ENCODE measurements at regions not wholly inside any gene's neighbourhood (a gene's known extent, or its start where the extent isn't known, plus 50 kb on each side); places are given as distances from the start of the nearest gene placed in this dataset.
A peak's percentile ranks its signal among the peaks of the same experiment; 100 is the strongest.

DNA sequence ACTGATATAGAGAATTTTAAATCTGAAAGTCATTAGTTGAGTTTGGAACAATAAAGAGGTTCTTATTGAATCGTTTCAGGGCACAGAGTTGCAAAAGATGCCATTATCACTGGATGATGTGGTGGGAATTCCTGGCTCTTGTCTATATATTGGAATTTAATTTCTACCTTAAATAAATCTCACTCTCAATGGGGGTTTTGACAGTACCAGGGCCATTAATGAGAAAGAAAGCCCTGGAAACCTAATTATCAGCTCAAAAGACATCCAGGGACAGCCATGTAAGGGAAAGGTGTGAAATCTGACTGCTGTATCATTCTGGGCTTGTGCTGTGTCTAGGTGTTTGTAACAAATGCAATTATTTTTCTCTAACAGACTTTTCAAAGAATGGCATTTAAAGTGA is 285.7 kb downstream of the TBL1XR1 start:
- no peak overlapping the region for H3K27ac ChIP-seq
- H3K27me3 ChIP-seq, result no peaks in the 10 kb centered on the region
- 63 to 66% methylated on average over 1 of the region's 1 CpG for WGBS, 2 donors
- TF ChIP-seq, protein P1, sequence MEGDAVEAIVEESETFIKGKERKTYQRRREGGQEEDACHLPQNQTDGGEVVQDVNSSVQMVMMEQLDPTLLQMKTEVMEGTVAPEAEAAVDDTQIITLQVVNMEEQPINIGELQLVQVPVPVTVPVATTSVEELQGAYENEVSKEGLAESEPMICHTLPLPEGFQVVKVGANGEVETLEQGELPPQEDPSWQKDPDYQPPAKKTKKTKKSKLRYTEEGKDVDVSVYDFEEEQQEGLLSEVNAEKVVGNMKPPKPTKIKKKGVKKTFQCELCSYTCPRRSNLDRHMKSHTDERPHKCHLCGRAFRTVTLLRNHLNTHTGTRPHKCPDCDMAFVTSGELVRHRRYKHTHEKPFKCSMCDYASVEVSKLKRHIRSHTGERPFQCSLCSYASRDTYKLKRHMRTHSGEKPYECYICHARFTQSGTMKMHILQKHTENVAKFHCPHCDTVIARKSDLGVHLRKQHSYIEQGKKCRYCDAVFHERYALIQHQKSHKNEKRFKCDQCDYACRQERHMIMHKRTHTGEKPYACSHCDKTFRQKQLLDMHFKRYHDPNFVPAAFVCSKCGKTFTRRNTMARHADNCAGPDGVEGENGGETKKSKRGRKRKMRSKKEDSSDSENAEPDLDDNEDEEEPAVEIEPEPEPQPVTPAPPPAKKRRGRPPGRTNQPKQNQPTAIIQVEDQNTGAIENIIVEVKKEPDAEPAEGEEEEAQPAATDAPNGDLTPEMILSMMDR (IDR thresholded peaks at IDR 0.05), result no peak
- intact Hi-C loops (cut with DNase I), result no loop called here
- FAIRE-seq (no peak), ATAC-seq (no peak), DNase-seq (no peak)
- H3K4me3 ChIP-seq, result no peak overlapping the region
- H3K36me3 ChIP-seq, result no peaks in the 10 kb centered on the region
- H3K9me3 ChIP-seq, result no peaks in the 10 kb centered on the region
- H3K4me1 ChIP-seq, result peaks cover 0 to 11% (median 6%) of the 10 kb centered on the region in 3 donors

DNA sequence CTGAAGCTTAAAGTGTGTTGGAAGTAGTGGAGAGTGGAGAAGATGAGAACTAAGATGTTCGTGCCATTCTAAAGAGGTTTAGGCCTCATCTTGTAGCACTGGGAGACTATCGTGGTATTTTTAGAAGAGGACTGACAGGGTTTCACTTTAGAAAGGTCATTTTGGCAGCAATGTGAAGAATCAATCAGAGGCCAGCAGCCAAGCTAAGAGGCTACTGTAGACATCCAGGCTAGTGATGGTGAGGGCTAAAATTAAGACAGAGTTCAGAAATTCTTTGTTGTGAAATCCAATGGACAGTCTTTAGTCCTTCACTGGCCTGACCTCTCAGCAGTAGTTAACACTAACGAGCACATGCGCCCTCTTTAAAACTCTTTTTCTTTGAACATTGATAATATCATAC is 288.2 kb downstream of the TBL1XR1 start:
- no peak overlapping the region for H3K4me3 ChIP-seq
- H3K27me3 ChIP-seq, result no peaks in the 10 kb centered on the region
- no peaks in the 10 kb centered on the region for H3K9me3 ChIP-seq
- H3K27ac ChIP-seq, result no peak overlapping the region
- 80 to 82% methylated on average over 4 of the region's 4 CpGs for WGBS, 2 donors
- DNase-seq (no peak), FAIRE-seq (no peak), ATAC-seq (no peak)
- H3K36me3 ChIP-seq, result no peaks in the 10 kb centered on the region
- TF ChIP-seq, protein P1 (IDR thresholded peaks at IDR 0.05), result no peak
- peaks cover 6 to 22% (median 6%) of the 10 kb centered on the region in 3 donors for H3K4me1 ChIP-seq
- intact Hi-C loops (cut with DNase I), result no loop called here

DNA sequence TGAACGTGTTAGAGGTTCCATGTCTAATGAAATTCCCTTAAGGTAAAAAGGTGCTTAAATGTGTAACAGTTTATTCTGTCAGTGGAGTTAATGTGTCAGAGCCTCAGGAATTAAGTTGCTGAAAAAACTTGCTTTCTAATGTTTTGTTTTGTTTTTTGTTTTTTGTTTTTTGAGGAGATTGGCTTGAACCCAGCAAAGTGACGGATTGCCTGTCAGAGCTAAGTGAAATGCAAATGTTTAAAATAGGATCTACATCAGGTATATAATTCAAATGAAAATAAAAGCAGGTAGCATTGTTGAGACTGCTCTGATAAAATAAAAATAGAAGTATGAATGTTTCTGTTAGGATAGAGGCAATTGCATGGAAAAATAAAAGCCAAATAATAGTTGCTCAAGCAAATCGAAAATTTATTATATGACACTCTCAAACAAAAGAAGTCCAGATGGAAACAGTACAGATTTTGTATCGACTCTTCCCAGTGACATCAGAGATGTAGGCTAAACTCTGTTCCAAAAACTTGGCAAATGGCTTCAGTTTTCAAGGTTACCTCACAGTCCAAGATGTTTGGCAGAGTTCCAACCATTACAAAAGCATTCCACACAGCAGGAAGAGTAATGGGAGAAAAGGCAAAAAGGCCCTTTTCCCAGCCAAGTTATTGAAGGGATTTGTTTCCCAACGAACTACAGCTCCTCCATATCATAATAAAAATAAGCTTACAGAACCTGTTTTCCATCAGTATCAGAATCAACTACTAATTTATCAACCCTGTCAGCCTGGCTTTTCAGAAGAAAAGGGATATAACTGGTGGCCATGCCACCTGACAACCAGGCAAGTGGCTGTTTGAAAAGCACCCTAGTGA is 291.0 kb downstream of the TBL1XR1 start:
- DNase-seq (peak in 3 of 6 donors; percentile 50 to 60 (median 60)), FAIRE-seq (no peak), ATAC-seq (peak; percentile 86 to 93 (median 90))
- no peaks in the 10 kb centered on the region for H3K9me3 ChIP-seq
- no peaks in the 10 kb centered on the region for H3K27me3 ChIP-seq
- H3K27ac ChIP-seq, result peak overlapping the region; percentile 10 to 64 (median 42)
- no peak overlapping the region for H3K4me3 ChIP-seq
- 26 to 31% methylated on average over 5 of the region's 5 CpGs for WGBS, 2 donors
- TF ChIP-seq, protein P1 (IDR thresholded peaks at IDR 0.05), result no peak
- H3K4me1 ChIP-seq, result peaks cover 6 to 22% (median 6%) of the 10 kb centered on the region in 3 donors
- intact Hi-C loops (cut with DNase I), result no loop called here
- no peaks in the 10 kb centered on the region for H3K36me3 ChIP-seq

DNA sequence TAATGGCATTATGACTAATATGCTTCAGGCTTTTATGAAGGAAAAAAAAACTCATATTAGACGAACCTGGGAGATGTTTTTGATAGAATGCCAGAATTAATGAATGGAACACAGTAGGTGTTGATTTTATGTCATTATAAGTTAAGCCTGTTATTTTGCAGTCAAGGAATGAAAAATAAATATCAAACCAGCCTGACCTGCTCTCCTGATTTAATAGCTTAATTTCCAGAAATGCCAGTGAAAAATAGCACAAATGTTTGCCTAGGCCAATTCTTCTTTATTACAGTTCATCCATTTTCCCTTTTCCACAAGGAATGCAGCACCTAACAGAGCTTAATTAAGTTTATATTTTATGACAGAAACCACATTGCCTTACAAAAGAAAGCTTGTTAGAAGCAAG is 292.0 kb downstream of the TBL1XR1 start:
- TF ChIP-seq, protein P1 (IDR thresholded peaks at IDR 0.05), result no peak
- 14 to 16% methylated on average over 1 of the region's 1 CpG for WGBS, 2 donors
- FAIRE-seq (no peak), ATAC-seq (peak in 1 of 4 donors; percentile 17), DNase-seq (no peak)
- no peak overlapping the region for H3K4me3 ChIP-seq
- intact Hi-C loops (cut with DNase I), result no loop called here
- no peaks in the 10 kb centered on the region for H3K9me3 ChIP-seq
- peaks cover 6 to 22% (median 6%) of the 10 kb centered on the region in 3 donors for H3K4me1 ChIP-seq
- H3K27ac ChIP-seq, result peak overlapping the region in 2 of 4 donors; percentile 61 to 64
- no peaks in the 10 kb centered on the region for H3K27me3 ChIP-seq
- no peaks in the 10 kb centered on the region for H3K36me3 ChIP-seq

DNA sequence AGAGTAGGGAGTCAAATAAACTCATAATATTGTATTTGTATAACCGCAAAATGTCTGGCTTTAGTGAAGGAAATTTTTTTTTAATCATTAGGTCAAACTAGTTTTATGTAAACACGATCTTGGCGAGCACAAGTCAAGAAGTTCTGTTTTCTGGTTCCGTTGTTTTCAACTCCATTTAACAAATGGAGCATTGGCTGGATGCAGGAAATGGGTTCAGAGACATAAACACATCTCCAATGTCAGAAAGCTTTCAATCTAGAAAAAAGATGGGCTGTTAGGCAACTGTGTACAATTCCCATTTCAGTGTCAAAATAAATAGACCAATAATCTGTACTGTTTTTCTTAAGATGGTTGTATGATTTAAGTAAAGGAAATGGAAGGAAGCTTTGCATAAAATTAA is 292.8 kb downstream of the TBL1XR1 start:
- intact Hi-C loops (cut with DNase I), result no loop called here
- H3K27ac ChIP-seq, result no peak overlapping the region
- no peaks in the 10 kb centered on the region for H3K27me3 ChIP-seq
- ATAC-seq (no peak), DNase-seq (no peak), FAIRE-seq (no peak)
- WGBS, 2 donors, result 30 to 63% methylated on average over 4 of the region's 4 CpGs
- H3K4me1 ChIP-seq, result peaks cover 6 to 22% (median 6%) of the 10 kb centered on the region in 3 donors
- H3K9me3 ChIP-seq, result no peaks in the 10 kb centered on the region
- H3K4me3 ChIP-seq, result no peak overlapping the region
- H3K36me3 ChIP-seq, result no peaks in the 10 kb centered on the region
- TF ChIP-seq, protein P1 (IDR thresholded peaks at IDR 0.05), result no peak
